PFSK-1 (cell line): ENCODE measurements at regions not wholly inside any gene's neighbourhood (a gene's known extent, or its start where the extent isn't known, plus 50 kb on each side); places are given as distances from the start of the nearest gene placed in this dataset.

Source experiments
- FOXP2 ChIP-seq: optimal IDR thresholded peaks from 2 replicates; pipeline ENCODE3; 2011; ENCODE audit warnings: borderline replicate concordance, control low read depth, inconsistent platforms; ENCODE audit not compliant: insufficient read depth; ENCODE audit errors: extremely low read length, extremely low read depth
- POLR2AphosphoS5 ChIP-seq: IDR thresholded peaks from 2 replicates; pipeline ENCODE4 v1.6.1; 2012; ENCODE audit warnings: low read depth, mild to moderate bottlenecking, control low read depth, low read length, moderate library complexity
- REST ChIP-seq, 2 experiments: IDR thresholded peaks; 2 replicates each; pipeline versions ENCODE4 v1.6.1 to v1.8.0; 2011 to 2012; ENCODE audit warnings: low read depth in 2 of 2, low read length in 2 of 2, control low read depth in 1 of 2, inconsistent platforms in 1 of 2, mild to moderate bottlenecking in 1 of 2, moderate library complexity in 1 of 2; ENCODE audit not compliant: insufficient read depth in 1 of 2
- SIN3A ChIP-seq: IDR thresholded peaks from 2 replicates; pipeline ENCODE4 v1.6.1; 2012; ENCODE audit warnings: mild to moderate bottlenecking, low read length, moderate library complexity, borderline replicate concordance; ENCODE audit not compliant: insufficient read depth
- TAF1 ChIP-seq: IDR thresholded peaks from 2 replicates; pipeline ENCODE4 v1.6.1; 2012; ENCODE audit warnings: low read length, control low read depth, borderline replicate concordance; ENCODE audit not compliant: insufficient read depth

- TF ChIP-seq REST (IDR thresholded peaks at IDR 0.05; ENCODE audit: insufficient read depth in 1 of 2, low read depth in 2 of 2, low read length in 2 of 2) (no peak), FOXP2 (no peak), TAF1 (no peak), POLR2AphosphoS5 (no peak), SIN3A (no peak)
Observed at GRCh38 chr13:34257966-34258365, 440.0 kb downstream of the RFC3 start.

- no peak for TF ChIP-seq FOXP2
- no peak for TF ChIP-seq SIN3A
- no peak for TF ChIP-seq POLR2AphosphoS5
- no peak for TF ChIP-seq REST (IDR thresholded peaks at IDR 0.05; ENCODE audit: insufficient read depth in 1 of 2, low read depth in 2 of 2, low read length in 2 of 2)
- TF ChIP-seq TAF1 = no peak
Observed at GRCh38 chr13:34258646-34259386, 440.9 kb downstream of the RFC3 start.

- no peak for TF ChIP-seq FOXP2
- TF ChIP-seq SIN3A = no peak
- no peak for TF ChIP-seq POLR2AphosphoS5
- TF ChIP-seq TAF1 = no peak
- no peak for TF ChIP-seq REST (IDR thresholded peaks at IDR 0.05; ENCODE audit: insufficient read depth in 1 of 2, low read depth in 2 of 2, low read length in 2 of 2)
Observed at GRCh38 chr13:34263681-34264080, 445.7 kb downstream of the RFC3 start.

GRCh38 chr13:34265046-34265679 is 447.2 kb downstream of the RFC3 start:
- TF ChIP-seq REST (IDR thresholded peaks at IDR 0.05; ENCODE audit: insufficient read depth in 1 of 2, low read depth in 2 of 2, low read length in 2 of 2) = no peak
